GM12878 (cell line): ENCODE measurements at regions not wholly inside any gene's neighbourhood (a gene's known extent, or its start where the extent isn't known, plus 50 kb on each side); places are given as distances from the start of the nearest gene placed in this dataset.

Experiments
- ATF3 ChIP-seq: IDR thresholded peaks from 2 replicates; pipeline ENCODE4 v1.6.1; 2011; ENCODE audit warnings: low read depth, mild to moderate bottlenecking, low read length, moderate library complexity, borderline replicate concordance; ENCODE audit errors: extremely low read depth
- CTCF ChIP-seq, 3 experiments: IDR thresholded peaks in 2 of 3; conservative IDR thresholded peaks in 1 of 3; 2 replicates each; pipeline ENCODE4 v1.5.1; 2011; ENCODE audit warnings: low read depth in 3 of 3, low read length in 3 of 3, mild to moderate bottlenecking in 3 of 3, control low read depth in 2 of 3, moderate library complexity in 2 of 3, inconsistent platforms in 1 of 3, mixed read lengths in 1 of 3; ENCODE audit not compliant: control insufficient read depth in 2 of 3, insufficient read depth in 1 of 3; ENCODE audit errors: extremely low read depth in 1 of 3
- EP300 ChIP-seq, 2 experiments: fragments of 150-350 bp in 1 of 2; IDR thresholded peaks; 2 replicates each; pipeline ENCODE4 v1.6.1; 2011 to 2012; ENCODE audit warnings: low read depth in 2 of 2, low read length in 2 of 2, borderline replicate concordance in 1 of 2, improper control_type of control experiment in 1 of 2, inconsistent platforms in 1 of 2; ENCODE audit not compliant: control insufficient read depth in 1 of 2
- FOS ChIP-seq: IDR thresholded peaks from 3 replicates; pipeline ENCODE4 v1.6.1; 2011; ENCODE audit warnings: borderline replicate concordance; ENCODE audit not compliant: insufficient read length; ENCODE audit errors: extremely low read depth
- IKZF2 ChIP-seq, 2 experiments: fragments of 450-650 bp; IDR thresholded peaks; 2 replicates each; pipeline ENCODE4 v1.6.1; 2017; ENCODE audit warnings: mild to moderate bottlenecking in 2 of 2, moderate library complexity in 2 of 2
- MTA2 ChIP-seq: fragments of 450-650 bp; IDR thresholded peaks from 2 replicates; pipeline ENCODE4 v1.6.1; 2016; ENCODE audit warnings: low read depth, mild to moderate bottlenecking, moderate library complexity
- MYC ChIP-seq: IDR thresholded peaks from 2 replicates; pipeline ENCODE4 v1.6.1; 2011; ENCODE audit warnings: mild to moderate bottlenecking, low read length, moderate library complexity, inconsistent platforms; ENCODE audit not compliant: insufficient read depth, insufficient replicate concordance, insufficient read length, severe bottlenecking
- PBX3 ChIP-seq: IDR thresholded peaks from 2 replicates; pipeline ENCODE4 v1.6.1; 2011; ENCODE audit warnings: mild to moderate bottlenecking, low read depth, low read length, moderate library complexity; ENCODE audit not compliant: insufficient replicate concordance
- POLR2AphosphoS5 ChIP-seq: IDR thresholded peaks from 2 replicates; pipeline ENCODE4 v1.6.1; 2011; ENCODE audit warnings: mild to moderate bottlenecking, low read length, inconsistent platforms
- SIN3A ChIP-seq: IDR thresholded peaks from 2 replicates; pipeline ENCODE4 v1.6.1; 2012; ENCODE audit warnings: low read depth, low read length, improper control_type of control experiment

- no peak for TF ChIP-seq FOS
- TF ChIP-seq POLR2AphosphoS5 = no peak
- no peak for TF ChIP-seq PBX3
- TF ChIP-seq EP300 (IDR thresholded peaks at IDR 0.05; ENCODE audit: borderline replicate concordance in 1 of 2, control insufficient read depth in 1 of 2, low read depth in 2 of 2, low read length in 2 of 2) = no peak
- TF ChIP-seq CTCF (IDR thresholded peaks at IDR 0.05 in 2 of 3, conservative IDR thresholded peaks at IDR 0.05 in 1 of 3; ENCODE audit: control insufficient read depth in 2 of 3, extremely low read depth in 1 of 3, insufficient read depth in 1 of 3, low read depth in 3 of 3, low read length in 3 of 3) = no peak
- no peak for TF ChIP-seq MYC
- TF ChIP-seq MTA2 = no peak
- no peak for TF ChIP-seq IKZF2 (IDR thresholded peaks at IDR 0.05)
- TF ChIP-seq SIN3A = no peak
- TF ChIP-seq ATF3 = no peak
These were observed 64.2 kb downstream of the ARHGAP35 start for GRCh38 chr19:46924874-46925547.
